Endothelial cell of umbilical vein (primary cell): ENCODE measurements at regions not wholly inside any gene's neighbourhood (a gene's known extent, or its start where the extent isn't known, plus 50 kb on each side); places are given as distances from the start of the nearest gene placed in this dataset.

ENCODE experiments used
- CTCF ChIP-seq, 2 donors: IDR thresholded peaks; 1 replicate in 1 of 2; 2 replicates in 1 of 2; pipeline ENCODE4 v1.5.1; 2011; ENCODE audit warnings: low read length in 2 of 2, mild to moderate bottlenecking in 2 of 2, moderate library complexity in 2 of 2, control low read depth in 1 of 2, inconsistent platforms in 1 of 2, low read depth in 1 of 2; ENCODE audit not compliant: insufficient read depth in 1 of 2; ENCODE audit errors: extremely low read depth in 1 of 2
- EZH2 ChIP-seq: IDR thresholded peaks from 2 replicates; pipeline ENCODE4 v1.6.1; 2012; ENCODE audit warnings: borderline replicate concordance, low read depth, mild to moderate bottlenecking, moderate library complexity, low read length, inconsistent platforms; ENCODE audit not compliant: severe bottlenecking
- FOS ChIP-seq: IDR thresholded peaks from 2 replicates; pipeline ENCODE4 v1.6.1; 2011; ENCODE audit warnings: mild to moderate bottlenecking, low read length, moderate library complexity, borderline replicate concordance; ENCODE audit not compliant: insufficient read depth
- MAX ChIP-seq: IDR thresholded peaks from 2 replicates; pipeline ENCODE4 v1.6.1; 2011; ENCODE audit not compliant: insufficient read depth, insufficient read length
- MYC ChIP-seq: IDR thresholded peaks from one replicate; pipeline ENCODE4 v1.6.1; 2011; ENCODE audit warnings: mild to moderate bottlenecking, low read depth, low read length
- POLR2A ChIP-seq: IDR thresholded peaks from 2 replicates; pipeline ENCODE4 v1.6.1; 2012; ENCODE audit warnings: low read depth, mild to moderate bottlenecking, control low read depth, low read length
- POLR2AphosphoS5 ChIP-seq: IDR thresholded peaks from 2 replicates; pipeline ENCODE4 v1.6.1; 2012; ENCODE audit warnings: low read depth, mild to moderate bottlenecking, control low read depth, low read length, moderate library complexity; ENCODE audit not compliant: insufficient read depth

GRCh38 chr19:31205887-31206518 lies 143.2 kb downstream of the TSHZ3 start:
- TF ChIP-seq POLR2A = no peak
- TF ChIP-seq EZH2 = no peak
- TF ChIP-seq CTCF (IDR thresholded peaks at IDR 0.05; ENCODE audit: extremely low read depth in 1 of 2, insufficient read depth in 1 of 2, low read depth in 1 of 2, low read length in 2 of 2) = no peak
- TF ChIP-seq MAX = no peak
- TF ChIP-seq POLR2AphosphoS5 = no peak
- TF ChIP-seq MYC = no peak
- TF ChIP-seq FOS = no peak
